MCF 10A (cell line): ENCODE measurements at regions not wholly inside any gene's neighbourhood (a gene's known extent, or its start where the extent isn't known, plus 50 kb on each side); places are given as distances from the start of the nearest gene placed in this dataset.

Experiments
- BruUV-seq: library from RNA; stranded (reverse); fragments of 400-500 nt; replicated peaks from 2 replicates; lab custom pipeline; 2021; lab: Mats Ljungman, UMichigan
- CTCF ChIA-PET: fragments of 300-600 bp; sonication (Branson Sonifier 250); formaldehyde crosslinking; extraction: SDS; loops from one replicate; lab custom pipeline; 2021; ENCODE audit warnings: antibody characterized with exemption, inconsistent platforms; lab: Yijun Ruan, JAX
- POLR2A ChIA-PET: fragments of 300-600, 350-650 bp; sonication (Branson Sonifier 250); formaldehyde crosslinking; extraction: SDS; loops from one replicate; lab custom pipeline; 2020; ENCODE audit warnings: antibody characterized with exemption, inconsistent platforms; lab: Yijun Ruan, JAX
- DNase-seq: peaks from one replicate; pipeline ENCODE4 v3.0.0-alpha.2; 2018; ENCODE audit not compliant: unreplicated experiment
- H3K27ac Mint-ChIP-seq: one replicate; pipeline ENCODE4 v1.8.0; 2022; ENCODE audit warnings: mild to moderate bottlenecking, low read depth, mixed read lengths; ENCODE audit not compliant: unreplicated experiment
- H3K27me3 Mint-ChIP-seq: one replicate; pipeline ENCODE4 v1.8.0; 2022; ENCODE audit warnings: mixed read lengths; ENCODE audit not compliant: insufficient read depth, unreplicated experiment
- H3K36me3 Mint-ChIP-seq: one replicate; pipeline ENCODE4 v1.8.0; 2022; ENCODE audit warnings: mild to moderate bottlenecking, moderate library complexity, mixed read lengths; ENCODE audit not compliant: insufficient read depth, unreplicated experiment
- H3K4me1 Mint-ChIP-seq: one replicate; pipeline ENCODE4 v1.8.0; 2022; ENCODE audit warnings: mixed read lengths; ENCODE audit not compliant: insufficient read depth, unreplicated experiment
- H3K4me3 Mint-ChIP-seq: one replicate; pipeline ENCODE4 v1.8.0; 2022; ENCODE audit warnings: mild to moderate bottlenecking, moderate library complexity, mixed read lengths; ENCODE audit not compliant: unreplicated experiment
- H3K9me3 Mint-ChIP-seq: one replicate; pipeline ENCODE4 v1.8.0; 2022; ENCODE audit warnings: mixed read lengths; ENCODE audit not compliant: unreplicated experiment
- intact Hi-C: fragments of 100-400 bp; cut with micrococcal nuclease; formaldehyde crosslinking; loops from 2 replicates; pipeline ENCODE4 v1.14.1; 2022
- TF ChIP-seq, protein P1 (sequence below): fragments of 200-600 bp; IDR thresholded peaks from one replicate; pipeline ENCODE4 v1.8.0; 2022; ENCODE audit warnings: antibody characterized with exemption, mild to moderate bottlenecking; ENCODE audit not compliant: unreplicated experiment

DNA sequence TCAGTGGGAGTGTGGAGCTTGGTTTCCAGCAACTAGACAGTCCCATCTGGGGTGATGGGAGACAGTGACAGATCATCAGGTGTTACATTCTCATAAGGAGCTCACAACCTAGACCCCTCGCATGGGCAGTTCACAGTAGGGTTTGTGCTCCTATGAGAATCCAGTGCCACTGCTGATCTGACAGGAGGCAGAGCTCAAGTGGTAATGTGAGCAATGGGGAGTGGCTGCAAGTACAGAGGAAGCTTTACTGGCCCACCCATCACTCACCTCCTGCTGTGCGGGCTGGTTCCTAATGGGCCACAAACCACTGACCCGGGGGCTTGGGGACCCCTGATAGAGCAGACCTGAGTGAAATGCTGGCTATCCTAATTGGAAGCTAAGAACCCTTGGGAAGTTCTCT is 242.8 kb downstream of the BAMBI start:
- BruUV-seq: no TSS peak
- Mint-ChIP-seq H3K36me3 (no peaks in the 10 kb centered on the region), H3K27me3 (no peaks in the 10 kb centered on the region), H3K4me1 (no peaks in the 10 kb centered on the region), H3K9me3 (peaks cover 8% of the 10 kb centered on the region), H3K27ac (no peak overlapping the region), H3K4me3 (no peak overlapping the region)
- intact Hi-C loops: no loop called here
- DNase-seq: no peak
- ChIA-PET CTCF (no interaction called here), POLR2A (no interaction called here)
- TF ChIP-seq, protein P1, sequence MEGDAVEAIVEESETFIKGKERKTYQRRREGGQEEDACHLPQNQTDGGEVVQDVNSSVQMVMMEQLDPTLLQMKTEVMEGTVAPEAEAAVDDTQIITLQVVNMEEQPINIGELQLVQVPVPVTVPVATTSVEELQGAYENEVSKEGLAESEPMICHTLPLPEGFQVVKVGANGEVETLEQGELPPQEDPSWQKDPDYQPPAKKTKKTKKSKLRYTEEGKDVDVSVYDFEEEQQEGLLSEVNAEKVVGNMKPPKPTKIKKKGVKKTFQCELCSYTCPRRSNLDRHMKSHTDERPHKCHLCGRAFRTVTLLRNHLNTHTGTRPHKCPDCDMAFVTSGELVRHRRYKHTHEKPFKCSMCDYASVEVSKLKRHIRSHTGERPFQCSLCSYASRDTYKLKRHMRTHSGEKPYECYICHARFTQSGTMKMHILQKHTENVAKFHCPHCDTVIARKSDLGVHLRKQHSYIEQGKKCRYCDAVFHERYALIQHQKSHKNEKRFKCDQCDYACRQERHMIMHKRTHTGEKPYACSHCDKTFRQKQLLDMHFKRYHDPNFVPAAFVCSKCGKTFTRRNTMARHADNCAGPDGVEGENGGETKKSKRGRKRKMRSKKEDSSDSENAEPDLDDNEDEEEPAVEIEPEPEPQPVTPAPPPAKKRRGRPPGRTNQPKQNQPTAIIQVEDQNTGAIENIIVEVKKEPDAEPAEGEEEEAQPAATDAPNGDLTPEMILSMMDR: no peak

DNA sequence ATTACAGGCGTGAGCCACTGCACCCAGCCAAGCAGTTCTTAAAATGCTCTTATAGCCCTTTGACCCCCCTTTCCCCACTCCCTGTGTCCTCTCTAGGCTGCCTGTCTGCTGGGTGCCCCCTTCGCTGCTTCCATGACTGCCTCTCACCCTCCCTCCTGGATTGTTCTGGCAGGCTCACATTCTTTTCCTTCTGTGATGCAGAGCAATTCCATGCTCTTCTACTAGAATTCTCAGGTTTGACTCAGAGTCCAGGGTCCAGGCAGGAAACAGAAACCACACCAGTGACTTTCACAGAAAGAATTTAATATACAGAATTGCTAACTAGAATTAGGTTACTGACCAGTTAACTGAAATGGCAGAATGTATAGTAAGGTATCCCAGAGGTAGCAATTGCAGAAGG is 244.8 kb downstream of the BAMBI start:
- intact Hi-C loops: no loop called here
- Mint-ChIP-seq H3K36me3 (no peaks in the 10 kb centered on the region), H3K4me1 (no peaks in the 10 kb centered on the region), H3K27me3 (no peaks in the 10 kb centered on the region), H3K27ac (no peak overlapping the region), H3K9me3 (peaks cover 8% of the 10 kb centered on the region), H3K4me3 (no peak overlapping the region)
- TF ChIP-seq, protein P1: no peak
- no TSS peak for BruUV-seq
- DNase-seq: no peak
- CTCF ChIA-PET: interaction anchor here (0.5 kb wide), 1 partner anchor 532 kb away, joined by 3 read pairs; no protein-coding TSS in a partner anchor
- POLR2A ChIA-PET: no interaction called here

DNA sequence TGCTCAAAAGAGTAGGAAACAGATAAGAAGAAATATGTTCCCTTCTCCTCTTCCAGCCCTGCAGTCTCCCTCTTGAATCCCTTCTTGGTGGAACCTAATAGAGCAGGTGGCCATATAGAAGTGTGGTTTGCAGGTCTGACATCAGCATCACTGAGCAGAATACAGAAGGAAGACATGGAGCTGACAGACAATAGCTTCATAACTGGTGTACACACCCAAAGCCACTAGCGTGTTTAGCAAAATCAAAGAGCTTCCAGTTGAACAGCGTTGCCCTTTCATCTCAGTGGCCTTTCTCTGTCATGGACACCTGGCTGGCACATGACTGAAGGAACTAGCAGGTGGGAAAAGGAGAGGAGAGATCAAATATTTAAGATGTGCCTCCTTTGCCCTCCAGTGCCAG is 245.5 kb downstream of the BAMBI start:
- CTCF ChIA-PET: interaction anchor here (0.5 to 1.6 kb wide), 2 partner anchors 55 to 532 kb away, joined by 3 to 4 read pairs; no protein-coding TSS in a partner anchor
- POLR2A ChIA-PET: no interaction called here
- BruUV-seq: no TSS peak
- Mint-ChIP-seq H3K4me1 (no peaks in the 10 kb centered on the region), H3K9me3 (peaks cover 8% of the 10 kb centered on the region), H3K36me3 (no peaks in the 10 kb centered on the region), H3K4me3 (no peak overlapping the region), H3K27me3 (no peaks in the 10 kb centered on the region), H3K27ac (no peak overlapping the region)
- TF ChIP-seq, protein P1: no peak
- no peak for DNase-seq
- intact Hi-C loops: no loop called here

DNA sequence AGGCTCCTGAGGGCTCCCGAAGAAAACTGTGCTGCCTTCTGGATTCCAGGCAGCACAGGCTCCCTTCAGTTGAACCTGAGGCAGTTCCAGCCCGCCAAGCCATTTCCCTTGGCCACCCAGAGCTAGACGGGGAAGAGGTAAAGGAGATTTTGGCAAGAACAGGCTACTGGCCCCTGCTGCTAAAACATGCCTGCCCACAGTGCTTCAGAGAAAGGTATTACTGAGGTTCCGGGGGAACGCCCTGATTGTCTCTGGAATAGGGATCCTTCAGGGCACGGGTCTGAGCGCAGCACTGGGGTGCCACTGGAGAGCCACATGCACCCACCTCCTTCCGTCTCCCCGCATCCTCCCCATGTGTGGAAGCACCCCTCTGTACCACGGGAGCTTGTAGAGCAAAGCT is 247.4 kb downstream of the BAMBI start:
- H3K4me1 Mint-ChIP-seq: peaks cover 6% of the 10 kb centered on the region
- no peaks in the 10 kb centered on the region for H3K27me3 Mint-ChIP-seq
- peaks cover 8% of the 10 kb centered on the region for H3K9me3 Mint-ChIP-seq
- ChIA-PET POLR2A (no interaction called here), CTCF (no interaction called here)
- no peak for DNase-seq
- no TSS peak for BruUV-seq
- H3K27ac Mint-ChIP-seq: no peak overlapping the region
- H3K36me3 Mint-ChIP-seq: no peaks in the 10 kb centered on the region
- no peak overlapping the region for H3K4me3 Mint-ChIP-seq
- TF ChIP-seq, protein P1: no peak
- intact Hi-C loops: no loop called here
